Activated naive CD4-positive, alpha-beta T cell treated with anti-CD3 and anti-CD28 coated beads, Interleukin-2, amount 50 U/mL, for 24 hours (primary cell): ENCODE measurements at regions not wholly inside any gene's neighbourhood (a gene's known extent, or its start where the extent isn't known, plus 50 kb on each side); places are given as distances from the start of the nearest gene placed in this dataset.

Source experiments
- H3K27ac Mint-ChIP-seq: one replicate; pipeline ENCODE4 v1.8.0; 2021; ENCODE audit warnings: mild to moderate bottlenecking, mixed read lengths
- H3K27me3 Mint-ChIP-seq: one replicate; pipeline ENCODE4 v1.8.0; 2021; ENCODE audit warnings: mixed read lengths
- H3K36me3 Mint-ChIP-seq: one replicate; pipeline ENCODE4 v1.8.0; 2021; ENCODE audit warnings: mixed read lengths
- H3K4me1 Mint-ChIP-seq: one replicate; pipeline ENCODE4 v1.8.0; 2021; ENCODE audit warnings: mixed read lengths
- H3K4me3 Mint-ChIP-seq: one replicate; pipeline ENCODE4 v1.8.0; 2021; ENCODE audit warnings: mild to moderate bottlenecking, mixed read lengths
- H3K9me3 Mint-ChIP-seq: one replicate; pipeline ENCODE4 v1.8.0; 2021; ENCODE audit warnings: mixed read lengths

- Mint-ChIP-seq H3K27me3 (no peaks in the 10 kb centered on the region), H3K9me3 (peaks cover 8% of the 10 kb centered on the region)
These were observed 1784.2 kb upstream of the CELF4 start for GRCh38 chr18:39349801-39350200.

GRCh38 chr18:39348757-39349156 lies 1783.2 kb upstream of the CELF4 start:
- H3K27me3 Mint-ChIP-seq: no peaks in the 10 kb centered on the region
- H3K4me3 Mint-ChIP-seq: no peak overlapping the region
- no peak overlapping the region for H3K27ac Mint-ChIP-seq
- H3K4me1 Mint-ChIP-seq: no peaks in the 10 kb centered on the region
- H3K9me3 Mint-ChIP-seq: peaks cover 12% of the 10 kb centered on the region
- H3K36me3 Mint-ChIP-seq: no peaks in the 10 kb centered on the region

More at GRCh38 chr18:39349801-39350200, 1784.2 kb upstream of the CELF4 start:
- H3K4me1 Mint-ChIP-seq: no peaks in the 10 kb centered on the region
- H3K36me3 Mint-ChIP-seq: no peaks in the 10 kb centered on the region
- H3K27ac Mint-ChIP-seq: no peak overlapping the region
- no peak overlapping the region for H3K4me3 Mint-ChIP-seq

- Mint-ChIP-seq H3K36me3 (no peaks in the 10 kb centered on the region), H3K27me3 (no peaks in the 10 kb centered on the region), H3K9me3 (peaks cover 9% of the 10 kb centered on the region), H3K4me1 (no peaks in the 10 kb centered on the region), H3K27ac (no peak overlapping the region), H3K4me3 (no peak overlapping the region)
These were observed 1782.1 kb upstream of the CELF4 start for GRCh38 chr18:39347701-39348100.

- Mint-ChIP-seq H3K36me3 (no peaks in the 10 kb centered on the region), H3K9me3 (peaks cover 12% of the 10 kb centered on the region), H3K27me3 (no peaks in the 10 kb centered on the region), H3K27ac (no peak overlapping the region), H3K4me1 (no peaks in the 10 kb centered on the region), H3K4me3 (no peak overlapping the region)
These were observed 1781.3 kb upstream of the CELF4 start for GRCh38 chr18:39346916-39347315.

- no peak overlapping the region for H3K4me3 Mint-ChIP-seq
- no peak overlapping the region for H3K27ac Mint-ChIP-seq
- H3K36me3 Mint-ChIP-seq: no peaks in the 10 kb centered on the region
- H3K9me3 Mint-ChIP-seq: peaks cover 12% of the 10 kb centered on the region
- H3K27me3 Mint-ChIP-seq: no peaks in the 10 kb centered on the region
- H3K4me1 Mint-ChIP-seq: no peaks in the 10 kb centered on the region
These were observed 1779.7 kb upstream of the CELF4 start for GRCh38 chr18:39345321-39345720.

- H3K36me3 Mint-ChIP-seq: no peaks in the 10 kb centered on the region
- peaks cover 17% of the 10 kb centered on the region for H3K9me3 Mint-ChIP-seq
- no peaks in the 10 kb centered on the region for H3K4me1 Mint-ChIP-seq
- no peaks in the 10 kb centered on the region for H3K27me3 Mint-ChIP-seq
- no peak overlapping the region for H3K27ac Mint-ChIP-seq
- H3K4me3 Mint-ChIP-seq: no peak overlapping the region
These were observed 1778.9 kb upstream of the CELF4 start for GRCh38 chr18:39344487-39344886.

GRCh38 chr18:39341129-39341528 lies 1775.5 kb upstream of the CELF4 start:
- no peak overlapping the region for H3K27ac Mint-ChIP-seq
- H3K9me3 Mint-ChIP-seq: peaks cover 24% of the 10 kb centered on the region
- H3K4me3 Mint-ChIP-seq: no peak overlapping the region
- H3K27me3 Mint-ChIP-seq: no peaks in the 10 kb centered on the region
- H3K36me3 Mint-ChIP-seq: no peaks in the 10 kb centered on the region
- no peaks in the 10 kb centered on the region for H3K4me1 Mint-ChIP-seq

GRCh38 chr18:39340418-39340817 lies 1774.8 kb upstream of the CELF4 start:
- Mint-ChIP-seq H3K27ac (no peak overlapping the region), H3K27me3 (no peaks in the 10 kb centered on the region), H3K9me3 (peaks cover 29% of the 10 kb centered on the region), H3K36me3 (no peaks in the 10 kb centered on the region), H3K4me3 (no peak overlapping the region), H3K4me1 (no peaks in the 10 kb centered on the region)

- peaks cover 12% of the 10 kb centered on the region for H3K9me3 Mint-ChIP-seq
- H3K4me3 Mint-ChIP-seq: no peak overlapping the region
- no peaks in the 10 kb centered on the region for H3K36me3 Mint-ChIP-seq
- H3K4me1 Mint-ChIP-seq: no peaks in the 10 kb centered on the region
- H3K27ac Mint-ChIP-seq: no peak overlapping the region
- H3K27me3 Mint-ChIP-seq: no peaks in the 10 kb centered on the region
These were observed 1764.1 kb upstream of the CELF4 start for GRCh38 chr18:39329496-39330275.

- H3K27me3 Mint-ChIP-seq: no peaks in the 10 kb centered on the region
- H3K36me3 Mint-ChIP-seq: no peaks in the 10 kb centered on the region
- H3K4me3 Mint-ChIP-seq: no peak overlapping the region
- H3K27ac Mint-ChIP-seq: no peak overlapping the region
- H3K9me3 Mint-ChIP-seq: peaks cover 7% of the 10 kb centered on the region
- H3K4me1 Mint-ChIP-seq: no peaks in the 10 kb centered on the region
These were observed 1761.2 kb upstream of the CELF4 start for GRCh38 chr18:39326772-39327171.

GRCh38 chr18:39325973-39326372 lies 1760.4 kb upstream of the CELF4 start:
- Mint-ChIP-seq H3K27ac (no peak overlapping the region), H3K4me1 (no peaks in the 10 kb centered on the region), H3K36me3 (no peaks in the 10 kb centered on the region), H3K9me3 (peaks cover 7% of the 10 kb centered on the region), H3K27me3 (no peaks in the 10 kb centered on the region), H3K4me3 (no peak overlapping the region)

- H3K4me1 Mint-ChIP-seq: no peaks in the 10 kb centered on the region
- H3K27ac Mint-ChIP-seq: no peak overlapping the region
- H3K9me3 Mint-ChIP-seq: no peaks in the 10 kb centered on the region
- no peaks in the 10 kb centered on the region for H3K36me3 Mint-ChIP-seq
- H3K27me3 Mint-ChIP-seq: no peaks in the 10 kb centered on the region
- no peak overlapping the region for H3K4me3 Mint-ChIP-seq
These were observed 1753.5 kb upstream of the CELF4 start for GRCh38 chr18:39319141-39319540.

- peak overlapping the region; percentile 11 for H3K27ac Mint-ChIP-seq
- H3K9me3 Mint-ChIP-seq: no peaks in the 10 kb centered on the region
- no peak overlapping the region for H3K4me3 Mint-ChIP-seq
- H3K27me3 Mint-ChIP-seq: no peaks in the 10 kb centered on the region
- H3K4me1 Mint-ChIP-seq: no peaks in the 10 kb centered on the region
- H3K36me3 Mint-ChIP-seq: no peaks in the 10 kb centered on the region
These were observed 1752.9 kb upstream of the CELF4 start for GRCh38 chr18:39318462-39318861.

GRCh38 chr18:39318008-39318407 lies 1752.4 kb upstream of the CELF4 start:
- no peaks in the 10 kb centered on the region for H3K27me3 Mint-ChIP-seq
- no peaks in the 10 kb centered on the region for H3K36me3 Mint-ChIP-seq
- no peaks in the 10 kb centered on the region for H3K4me1 Mint-ChIP-seq
- peak overlapping the region; percentile 11 for H3K27ac Mint-ChIP-seq
- H3K9me3 Mint-ChIP-seq: no peaks in the 10 kb centered on the region
- H3K4me3 Mint-ChIP-seq: no peak overlapping the region

GRCh38 chr18:39314595-39314994 lies 1749.0 kb upstream of the CELF4 start:
- no peak overlapping the region for H3K4me3 Mint-ChIP-seq
- no peaks in the 10 kb centered on the region for H3K27me3 Mint-ChIP-seq
- peaks cover 4% of the 10 kb centered on the region for H3K9me3 Mint-ChIP-seq

GRCh38 chr18:39313992-39314391 lies 1748.4 kb upstream of the CELF4 start:
- H3K27ac Mint-ChIP-seq: no peak overlapping the region
- H3K36me3 Mint-ChIP-seq: no peaks in the 10 kb centered on the region
- no peaks in the 10 kb centered on the region for H3K27me3 Mint-ChIP-seq
- H3K9me3 Mint-ChIP-seq: peaks cover 4% of the 10 kb centered on the region
- H3K4me1 Mint-ChIP-seq: no peaks in the 10 kb centered on the region
- no peak overlapping the region for H3K4me3 Mint-ChIP-seq

More at GRCh38 chr18:39314595-39314994, 1749.0 kb upstream of the CELF4 start:
- no peak overlapping the region for H3K27ac Mint-ChIP-seq
- H3K4me1 Mint-ChIP-seq: no peaks in the 10 kb centered on the region
- no peaks in the 10 kb centered on the region for H3K36me3 Mint-ChIP-seq
